H1 (cell line): ENCODE measurements at regions not wholly inside any gene's neighbourhood (a gene's known extent, or its start where the extent isn't known, plus 50 kb on each side); places are given as distances from the start of the nearest gene placed in this dataset.

ENCODE experiments used
- CTCF ChIA-PET: fragments of 300-600 bp; sonication (Branson Sonifier 250); formaldehyde crosslinking; loops from one replicate; lab custom pipeline; 2021; ENCODE audit not compliant: partially characterized antibody; lab: Charles Lee
- POLR2A ChIA-PET: fragments of 300-600 bp; sonication (Branson Sonifier 250); formaldehyde crosslinking; loops from one replicate; lab custom pipeline; 2021; ENCODE audit warnings: inconsistent platforms; ENCODE audit not compliant: partially characterized antibody; lab: Charles Lee
- DNase-seq, 2 experiments: peaks; one replicate each; pipeline versions ENCODE4 v3.0.0 to v3.0.0-alpha.2; 2010 to 2022; ENCODE audit warnings: low spot score in 2 of 2, low read depth in 1 of 2, mixed read lengths in 1 of 2
- FAIRE-seq: peaks from 2 replicates; lab custom pipeline; 2011; peaks lifted over from hg19 to GRCh38; lab: Jason Lieb, UNC
- H2AFZ ChIP-seq: 2 replicates; pipeline ENCODE4 v1.8.1; 2012; ENCODE audit warnings: low read length, inconsistent platforms
- H2AK5ac ChIP-seq: 2 replicates; pipeline ENCODE4 v1.6.1; 2013; ENCODE audit warnings: low read depth, low read length
- H2BK120ac ChIP-seq: replicated peaks from 2 replicates; pipeline ENCODE3; 2013; ENCODE audit warnings: low read depth, low read length, inconsistent platforms
- H2BK12ac ChIP-seq: 2 replicates; pipeline ENCODE4 v1.6.1; 2013; ENCODE audit warnings: low read depth, low read length
- H2BK15ac ChIP-seq: 2 replicates; pipeline ENCODE4 v1.6.1; 2013; ENCODE audit warnings: low read length
- H2BK20ac ChIP-seq: 2 replicates; pipeline ENCODE4 v1.6.1; 2013; ENCODE audit warnings: low read length
- H2BK5ac ChIP-seq: 2 replicates; pipeline ENCODE4 v1.6.1; 2013; ENCODE audit warnings: low read depth, low read length
- H3K14ac ChIP-seq: 2 replicates; pipeline ENCODE4 v1.6.1; 2013; ENCODE audit warnings: inconsistent platforms; ENCODE audit not compliant: insufficient read length
- H3K18ac ChIP-seq: 2 replicates; pipeline ENCODE4 v1.6.1; 2013; ENCODE audit warnings: low read length; ENCODE audit errors: extremely low read depth
- H3K23ac ChIP-seq: 2 replicates; pipeline ENCODE4 v1.6.1; 2013; ENCODE audit warnings: inconsistent platforms; ENCODE audit not compliant: insufficient read length
- H3K23me2 ChIP-seq: 2 replicates; pipeline ENCODE4 v1.6.1; 2013; ENCODE audit warnings: low read depth, low read length
- H3K27ac ChIP-seq: 2 replicates; pipeline ENCODE4 v1.6.1; 2011; ENCODE audit warnings: low read depth, low read length, inconsistent platforms
- H3K27me3 ChIP-seq, 4 experiments: replicated peaks in 1 of 4; 1 replicate in 1 of 4; 2 replicates in 3 of 4; pipeline versions ENCODE4 v1.6.1 to v1.8.1; 2011 to 2013; ENCODE audit warnings: low read length in 3 of 4, mild to moderate bottlenecking in 3 of 4, inconsistent platforms in 2 of 4, mixed read lengths in 2 of 4, moderate library complexity in 1 of 4; ENCODE audit not compliant: control insufficient read depth in 3 of 4, insufficient read depth in 3 of 4; ENCODE audit errors: extremely low read depth in 1 of 4
- H3K36me3 ChIP-seq, 4 experiments: 2 replicates each; pipeline versions ENCODE4 v1.6.1 to v1.8.1; 2011 to 2013; ENCODE audit warnings: mild to moderate bottlenecking in 4 of 4, low read length in 3 of 4, moderate library complexity in 2 of 4, control low read depth in 1 of 4, inconsistent platforms in 1 of 4; ENCODE audit not compliant: insufficient read depth in 4 of 4, control insufficient read depth in 2 of 4
- H3K4ac ChIP-seq: replicated peaks from 2 replicates; pipeline ENCODE3; 2013; ENCODE audit warnings: low read length, low read depth, mixed read lengths, inconsistent platforms; ENCODE audit not compliant: insufficient read length
- H3K4me1 ChIP-seq, 4 experiments: replicated peaks in 1 of 4; 1 replicate in 1 of 4; 2 replicates in 3 of 4; pipeline versions ENCODE4 v1.6.1 to v1.8.1; 2011 to 2013; ENCODE audit warnings: low read length in 3 of 4, inconsistent platforms in 2 of 4, mixed read lengths in 1 of 4; ENCODE audit not compliant: insufficient read depth in 4 of 4, control insufficient read depth in 3 of 4
- H3K4me2 ChIP-seq, 2 experiments: 2 replicates each; pipeline versions ENCODE4 v1.6.1 to v1.8.1; 2011 to 2013; ENCODE audit warnings: low read depth in 2 of 2, low read length in 2 of 2, control low read depth in 1 of 2, inconsistent platforms in 1 of 2, mild to moderate bottlenecking in 1 of 2; ENCODE audit not compliant: insufficient read depth in 1 of 2
- H3K4me3 ChIP-seq, 4 experiments: fragments of 200-600, 300-600 bp in 1 of 4; sonication (generic), shearing (Covaris generic), sonication (Bioruptor Twin) in 1 of 4; 2 replicates each; pipeline versions ENCODE4 v1.5.1 to v1.8.1; 2011 to 2016; ENCODE audit warnings: low read length in 4 of 4, low read depth in 3 of 4, control low read depth in 2 of 4, inconsistent platforms in 2 of 4, mild to moderate bottlenecking in 2 of 4, mixed read lengths in 1 of 4, moderate library complexity in 1 of 4; ENCODE audit not compliant: insufficient read depth in 2 of 4; ENCODE audit errors: extremely low read depth in 1 of 4
- H3K56ac ChIP-seq: replicated peaks from 2 replicates; pipeline ENCODE3; 2013; ENCODE audit warnings: low read depth, mild to moderate bottlenecking, mixed read lengths, low read length, inconsistent platforms; ENCODE audit not compliant: insufficient read length
- H3K79me1 ChIP-seq: 2 replicates; pipeline ENCODE4 v1.6.1; 2013; ENCODE audit warnings: low read depth, low read length, control low read depth
- H3K79me2 ChIP-seq, 2 experiments: 2 replicates each; pipeline versions ENCODE4 v1.6.1 to v1.8.1; 2012 to 2013; ENCODE audit warnings: low read length in 2 of 2, mild to moderate bottlenecking in 2 of 2, inconsistent platforms in 1 of 2; ENCODE audit not compliant: insufficient read depth in 2 of 2, control insufficient read depth in 1 of 2
- H3K9ac ChIP-seq, 4 experiments: replicated peaks in 1 of 4; 1 replicate in 1 of 4; 2 replicates in 3 of 4; pipeline versions ENCODE4 v1.6.1 to v1.8.1; 2011 to 2013; ENCODE audit warnings: low read depth in 3 of 4, low read length in 3 of 4, control low read depth in 2 of 4, mild to moderate bottlenecking in 2 of 4, moderate library complexity in 2 of 4, inconsistent platforms in 1 of 4; ENCODE audit errors: extremely low read depth in 1 of 4
- H3K9me3 ChIP-seq, 2 experiments: 2 replicates each; pipeline versions ENCODE4 v1.6.1 to v1.8.1; 2012 to 2013; ENCODE audit warnings: mild to moderate bottlenecking in 2 of 2, moderate library complexity in 2 of 2, control low read depth in 1 of 2, inconsistent platforms in 1 of 2, low read depth in 1 of 2, low read length in 1 of 2, mixed read lengths in 1 of 2; ENCODE audit not compliant: insufficient read depth in 2 of 2
- H4K20me1 ChIP-seq, 2 experiments: replicated peaks in 1 of 2; 2 replicates each; pipeline versions ENCODE3 to v1.8.1; 2011 to 2013; ENCODE audit warnings: inconsistent platforms in 2 of 2, low read length in 2 of 2, mild to moderate bottlenecking in 1 of 2; ENCODE audit not compliant: insufficient read depth in 2 of 2, control insufficient read depth in 1 of 2
- H4K5ac ChIP-seq: 2 replicates; pipeline ENCODE4 v1.6.1; 2013; ENCODE audit warnings: low read length, low read depth, mixed read lengths, inconsistent platforms; ENCODE audit not compliant: insufficient read length
- H4K8ac ChIP-seq: 2 replicates; pipeline ENCODE4 v1.8.0; 2013; ENCODE audit warnings: mild to moderate bottlenecking, moderate library complexity, low read length, inconsistent platforms; ENCODE audit not compliant: insufficient read depth; ENCODE audit errors: extremely low read depth
- H4K91ac ChIP-seq: replicated peaks from 2 replicates; pipeline ENCODE3; 2013; ENCODE audit warnings: low read length, mixed read lengths, inconsistent platforms; ENCODE audit not compliant: insufficient read length
- HDAC2 ChIP-seq, 2 experiments: fragments of 300-600 bp in 1 of 2; sonication (generic) in 1 of 2; IDR thresholded peaks; 2 replicates each; pipeline ENCODE4 v1.6.1; 2011 to 2012; ENCODE audit warnings: low read depth in 2 of 2, low read length in 2 of 2, mild to moderate bottlenecking in 2 of 2, moderate library complexity in 2 of 2, borderline replicate concordance in 1 of 2, inconsistent platforms in 1 of 2
- JUN ChIP-seq: IDR thresholded peaks from 2 replicates; pipeline ENCODE4 v1.6.1; 2011; ENCODE audit warnings: low read depth, mild to moderate bottlenecking, improper control_type of control experiment, low read length
- KDM4A ChIP-seq: IDR thresholded peaks from one replicate; pipeline ENCODE4 v1.7.1; 2012; ENCODE audit warnings: low read depth, mild to moderate bottlenecking, moderate library complexity, low read length, inconsistent platforms; ENCODE audit not compliant: severe bottlenecking
- WGBS, 2 experiments: shearing (Covaris generic) in 1 of 2; methylation state at CpG; one replicate each; pipeline versions ENCODE4 v1.1.6 to v1.1.7; 2013 to 2015; ENCODE audit warnings: low lambda C conversion rate in 2 of 2, mixed read lengths in 2 of 2, inconsistent platforms in 1 of 2, low coverage in 1 of 2, missing lambda C conversion rate in 1 of 2; ENCODE audit not compliant: insufficient replicate concordance in 2 of 2, insufficient coverage in 1 of 2, insufficient read length in 1 of 2; ENCODE audit errors: extremely low coverage in 1 of 2, missing lambda C conversion rate in 1 of 2; 5-methylcytosine and 5-hydroxymethylcytosine counted together

DNA sequence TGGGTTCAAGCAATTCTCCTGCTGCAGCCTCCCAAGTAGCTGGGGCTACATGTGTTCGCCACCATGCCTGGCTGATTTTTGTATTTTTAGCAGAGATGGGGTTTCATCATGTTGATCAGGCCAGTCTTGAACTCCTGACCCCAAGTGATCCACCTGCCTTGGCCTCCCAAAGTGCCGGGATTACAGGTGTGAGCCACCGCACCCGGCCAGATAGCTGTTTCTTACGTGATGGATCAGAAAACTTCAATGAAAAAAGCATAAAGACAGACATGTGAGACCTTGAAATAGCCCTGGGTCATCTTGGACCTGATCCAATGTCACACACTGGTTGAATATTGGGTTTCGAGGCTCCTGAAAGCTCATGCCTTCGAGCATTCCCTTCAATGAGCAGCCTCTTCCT, 66.7 kb upstream of the RTN4 start:
- no peak overlapping the region for H3K4me2 ChIP-seq
- no peak overlapping the region for H3K23ac ChIP-seq
- H2BK20ac ChIP-seq, result no peak overlapping the region; the same call in 1 of the 2 replicates
- FAIRE-seq (no peak), DNase-seq (no peak)
- H3K18ac ChIP-seq, result no peak overlapping the region
- H2AK5ac ChIP-seq, result no peak overlapping the region
- no peak overlapping the region for H3K4me3 ChIP-seq
- no peaks in the 10 kb centered on the region for H3K36me3 ChIP-seq
- H3K23me2 ChIP-seq, result no peaks in the 10 kb centered on the region
- H3K14ac ChIP-seq, result no peak overlapping the region
- no peaks in the 10 kb centered on the region for H4K20me1 ChIP-seq
- no peaks in the 10 kb centered on the region for H3K9me3 ChIP-seq
- no peaks in the 10 kb centered on the region for H3K79me1 ChIP-seq
- no peak for TF ChIP-seq JUN
- no peak for TF ChIP-seq KDM4A
- TF ChIP-seq HDAC2 (IDR thresholded peaks at IDR 0.05; ENCODE audit: borderline replicate concordance in 1 of 2, low read depth in 2 of 2, low read length in 2 of 2), result no peak
- no peaks in the 10 kb centered on the region for H3K27me3 ChIP-seq
- no peaks in the 10 kb centered on the region for H3K79me2 ChIP-seq
- H4K5ac ChIP-seq, result no peak overlapping the region
- H3K9ac ChIP-seq, result no peak overlapping the region
- no peak overlapping the region for H3K56ac ChIP-seq
- H3K4me1 ChIP-seq, result peaks cover 0 to 5% (median 3%) of the 10 kb centered on the region in 4 experiments; a peak in 5 of 7 replicates
- no peak overlapping the region for H2AFZ ChIP-seq
- H2BK120ac ChIP-seq, result no peak overlapping the region
- H2BK5ac ChIP-seq, result no peak overlapping the region
- H3K4ac ChIP-seq, result no peak overlapping the region
- H4K91ac ChIP-seq, result no peak overlapping the region
- ChIA-PET CTCF (interaction anchor here (0.6 to 5.9 kb wide), 4 partner anchors 12 to 188 kb away, joined by 3 to 26 read pairs (median 6); no protein-coding TSS in a partner anchor), POLR2A (interaction anchor here (1.0 kb wide), 1 partner anchor 10 kb away, joined by 3 read pairs; no protein-coding TSS in a partner anchor)
- H2BK15ac ChIP-seq, result 0 out of 2 replicates have a peak overlapping the region, but pooled peaks have one; percentile 16
- H2BK12ac ChIP-seq, result no peak overlapping the region
- no peak overlapping the region for H3K27ac ChIP-seq
- H4K8ac ChIP-seq, result no peak overlapping the region
- 86% methylated on average over 7 of the region's 7 CpGs; no CpG with 5 or more reads in 1 of the 2 experiments for WGBS, 2 experiments
